DMS114 treated with DMSO at 0.1 percent for 48 hours (cell line): ENCODE measurements at regions not wholly inside any gene's neighbourhood (a gene's known extent, or its start where the extent isn't known, plus 50 kb on each side); places are given as distances from the start of the nearest gene placed in this dataset.

Experiments used
- DNase-seq: peaks from one replicate; lab custom pipeline; 2025; ENCODE audit not compliant: unreplicated experiment; lab: John Stamatoyannopoulos, UW

GRCh38 chr9:515665-516064 is 301.0 kb downstream of the DOCK8 start:
- DNase-seq: no peak

GRCh38 chr9:517993-518392 is 303.3 kb downstream of the DOCK8 start:
- DNase-seq: no peak

- DNase-seq: no peak
Observed at GRCh38 chr9:518540-518939, 303.9 kb downstream of the DOCK8 start.

GRCh38 chr9:519579-519978 is 304.9 kb downstream of the DOCK8 start:
- no peak for DNase-seq

- no peak for DNase-seq
Observed at GRCh38 chr9:520302-520701, 305.6 kb downstream of the DOCK8 start.

GRCh38 chr9:522190-522589 is 307.5 kb downstream of the DOCK8 start:
- no peak for DNase-seq

- DNase-seq: no peak
Observed at GRCh38 chr9:522658-523057, 308.0 kb downstream of the DOCK8 start.

GRCh38 chr9:523444-523843 is 308.8 kb downstream of the DOCK8 start:
- no peak for DNase-seq

- no peak for DNase-seq
Observed at GRCh38 chr9:524008-524407, 309.3 kb downstream of the DOCK8 start.

- DNase-seq: no peak
Observed at GRCh38 chr9:526904-527591, 312.4 kb downstream of the DOCK8 start.

GRCh38 chr9:529731-530130 is 311.8 kb upstream of the DMRT1 start:
- no peak for DNase-seq

- DNase-seq: no peak
Observed at GRCh38 chr9:530681-531080, 310.8 kb upstream of the DMRT1 start.

GRCh38 chr9:532707-533106 is 308.8 kb upstream of the DMRT1 start:
- no peak for DNase-seq

- DNase-seq: no peak
Observed at GRCh38 chr9:534886-535285, 306.6 kb upstream of the DMRT1 start.

GRCh38 chr9:535356-535755 is 306.1 kb upstream of the DMRT1 start:
- DNase-seq: no peak

GRCh38 chr9:536597-537511 is 304.6 kb upstream of the DMRT1 start:
- DNase-seq: no peak

GRCh38 chr9:543478-543877 is 298.0 kb upstream of the DMRT1 start:
- no peak for DNase-seq

- no peak for DNase-seq
Observed at GRCh38 chr9:545480-545879, 296.0 kb upstream of the DMRT1 start.

- DNase-seq: no peak
Observed at GRCh38 chr9:546235-546634, 295.3 kb upstream of the DMRT1 start.

GRCh38 chr9:546797-547223 is 294.7 kb upstream of the DMRT1 start:
- DNase-seq: no peak

- no peak for DNase-seq
Observed at GRCh38 chr9:547314-547713, 294.2 kb upstream of the DMRT1 start.

GRCh38 chr9:549455-549997 is 292.0 kb upstream of the DMRT1 start:
- no peak for DNase-seq
